Type B pancreatic cell (in vitro differentiated cells): ENCODE measurements at regions not wholly inside any gene's neighbourhood (a gene's known extent, or its start where the extent isn't known, plus 50 kb on each side); places are given as distances from the start of the nearest gene placed in this dataset.
"Not testable (repeated sequence)": the region's sequence is repeated elsewhere in the genome, so short reads cannot be mapped to it uniquely, and the experiment has no call there.

Source experiments
- DNase-seq: peaks from one replicate; pipeline ENCODE4 v3.0.0; 2021; ENCODE audit warnings: mixed read lengths; ENCODE audit not compliant: unreplicated experiment; ENCODE audit errors: extremely low spot score
- H3K27ac Mint-ChIP-seq: 2 replicates; pipeline ENCODE4 v1.8.0; 2021; ENCODE audit warnings: mild to moderate bottlenecking, mixed read lengths
- H3K27me3 Mint-ChIP-seq: 2 replicates; pipeline ENCODE4 v1.8.0; 2021; ENCODE audit warnings: mixed read lengths
- H3K36me3 Mint-ChIP-seq: 2 replicates; pipeline ENCODE4 v1.8.0; 2021; ENCODE audit warnings: mixed read lengths
- H3K4me1 Mint-ChIP-seq: one replicate; pipeline ENCODE4 v1.8.0; 2021; ENCODE audit warnings: mixed read lengths; ENCODE audit not compliant: unreplicated experiment
- H3K4me3 Mint-ChIP-seq: 2 replicates; pipeline ENCODE4 v1.8.0; 2021; ENCODE audit warnings: mild to moderate bottlenecking, mixed read lengths
- H3K9me3 Mint-ChIP-seq: 2 replicates; pipeline ENCODE4 v1.8.0; 2021; ENCODE audit warnings: mixed read lengths
- CTCF ChIP-seq: fragments of 200-600 bp; sonication (generic); conservative IDR thresholded peaks from 2 replicates; pipeline ENCODE4 v1.5.0; 2021; ENCODE audit warnings: antibody characterized with exemption, mild to moderate bottlenecking

DNA sequence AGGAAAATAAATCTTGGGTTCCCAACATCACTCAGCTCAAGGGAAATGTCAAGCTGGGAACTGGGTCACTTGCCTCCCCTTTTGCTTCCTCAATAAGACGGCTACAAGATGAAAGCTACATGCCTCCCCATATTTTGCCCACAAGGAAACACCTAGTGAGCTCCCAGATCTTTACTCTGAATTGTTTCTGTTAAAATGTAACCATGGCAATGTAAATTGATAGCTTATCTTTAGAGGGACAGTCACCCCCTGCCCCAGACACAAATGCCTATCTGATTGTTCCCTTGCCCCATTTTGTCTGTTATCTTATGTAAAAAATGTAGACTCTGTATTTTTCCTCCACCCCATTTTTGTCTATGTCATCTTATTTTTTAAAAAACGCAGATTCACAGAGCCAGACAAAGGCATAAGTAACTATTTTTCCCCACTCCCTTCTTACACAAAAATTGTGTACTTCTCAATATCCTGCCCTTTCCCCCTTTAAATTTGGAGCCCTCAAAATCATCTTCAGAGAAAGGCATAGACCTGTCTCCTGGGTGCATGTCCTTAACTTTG is 288.7 kb upstream of the ERCC4 start:
- no peak for DNase-seq
- peaks cover 9% of the 10 kb centered on the region for H3K27me3 Mint-ChIP-seq
- no peak for TF ChIP-seq CTCF
- H3K9me3 Mint-ChIP-seq: peaks cover 5% of the 10 kb centered on the region
- peaks cover 9% of the 10 kb centered on the region for H3K4me1 Mint-ChIP-seq
- H3K4me3 Mint-ChIP-seq: no peak overlapping the region
- H3K27ac Mint-ChIP-seq: no peak overlapping the region
- H3K36me3 Mint-ChIP-seq: no peaks in the 10 kb centered on the region

DNA sequence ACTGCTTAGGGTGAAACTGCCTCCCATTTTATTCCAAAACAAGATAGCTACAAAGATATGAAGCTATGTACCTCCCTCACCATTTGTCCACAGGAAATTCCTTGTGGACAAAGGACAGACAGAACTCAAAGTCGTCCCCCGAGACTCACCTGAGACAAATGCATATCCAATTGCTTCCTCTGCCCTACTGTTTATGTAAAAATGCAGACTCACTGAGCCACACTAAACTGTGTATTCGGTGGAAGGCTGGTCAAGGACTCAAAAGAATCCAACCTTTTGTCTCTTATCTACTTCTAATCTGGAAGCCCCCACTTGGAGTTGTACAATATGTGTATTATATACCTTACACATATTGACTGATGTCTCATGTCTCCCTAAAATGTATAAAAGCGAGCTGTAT is 288.0 kb upstream of the ERCC4 start:
- peaks cover 9% of the 10 kb centered on the region for H3K4me1 Mint-ChIP-seq
- no peak for DNase-seq
- H3K4me3 Mint-ChIP-seq: no peak overlapping the region
- H3K27me3 Mint-ChIP-seq: peaks cover 9% of the 10 kb centered on the region
- H3K9me3 Mint-ChIP-seq: peaks cover 9% of the 10 kb centered on the region
- H3K27ac Mint-ChIP-seq: no peak overlapping the region
- no peak for TF ChIP-seq CTCF
- H3K36me3 Mint-ChIP-seq: no peaks in the 10 kb centered on the region

- H3K4me1 Mint-ChIP-seq, H3K9me3 Mint-ChIP-seq, DNase-seq, H3K4me3 Mint-ChIP-seq, H3K27ac Mint-ChIP-seq, H3K27me3 Mint-ChIP-seq, H3K36me3 Mint-ChIP-seq: not testable (repeated sequence)
Observed at GRCh38 chr16:13632504-13632903, 287.4 kb upstream of the ERCC4 start.

- no peak overlapping the region for H3K4me3 Mint-ChIP-seq
- no peaks in the 10 kb centered on the region for H3K36me3 Mint-ChIP-seq
- no peak overlapping the region for H3K27ac Mint-ChIP-seq
- H3K9me3 Mint-ChIP-seq: peaks cover 9% of the 10 kb centered on the region
- peaks cover 9% of the 10 kb centered on the region for H3K4me1 Mint-ChIP-seq
- no peak for DNase-seq
- peaks cover 12% of the 10 kb centered on the region for H3K27me3 Mint-ChIP-seq
- no peak for TF ChIP-seq CTCF
Observed at GRCh38 chr16:13633391-13633861, 286.5 kb upstream of the ERCC4 start.

GRCh38 chr16:13634253-13634652 is 285.7 kb upstream of the ERCC4 start:
- peaks cover 12% of the 10 kb centered on the region for H3K27me3 Mint-ChIP-seq
- no peak overlapping the region for H3K4me3 Mint-ChIP-seq
- no peak for TF ChIP-seq CTCF
- peaks cover 9% of the 10 kb centered on the region for H3K4me1 Mint-ChIP-seq
- H3K9me3 Mint-ChIP-seq: peaks cover 9% of the 10 kb centered on the region
- no peaks in the 10 kb centered on the region for H3K36me3 Mint-ChIP-seq
- DNase-seq: no peak
- no peak overlapping the region for H3K27ac Mint-ChIP-seq

- H3K36me3 Mint-ChIP-seq: no peaks in the 10 kb centered on the region
- no peak overlapping the region for H3K4me3 Mint-ChIP-seq
- H3K27ac Mint-ChIP-seq: no peak overlapping the region
- H3K4me1 Mint-ChIP-seq: peaks cover 9% of the 10 kb centered on the region
- no peak for DNase-seq
- H3K27me3 Mint-ChIP-seq: peaks cover 12% of the 10 kb centered on the region
- no peak for TF ChIP-seq CTCF
- peaks cover 9% of the 10 kb centered on the region for H3K9me3 Mint-ChIP-seq
Observed at GRCh38 chr16:13634959-13635358, 285.0 kb upstream of the ERCC4 start.
